NCI-H128 (cell line): ENCODE measurements at regions not wholly inside any gene's neighbourhood (a gene's known extent, or its start where the extent isn't known, plus 50 kb on each side); places are given as distances from the start of the nearest gene placed in this dataset.

Source experiments
- DNase-seq: peaks from one replicate; lab custom pipeline; 2025; ENCODE audit not compliant: unreplicated experiment; lab: John Stamatoyannopoulos, UW

- no peak for DNase-seq
These were observed 492.5 kb upstream of the TGFBR2 start for GRCh38 chr3:30113906-30114305.

GRCh38 chr3:30114918-30115317 lies 491.5 kb upstream of the TGFBR2 start:
- DNase-seq = no peak

- no peak for DNase-seq
These were observed 484.0 kb upstream of the TGFBR2 start for GRCh38 chr3:30122359-30122758.

GRCh38 chr3:30123224-30123623 lies 483.2 kb upstream of the TGFBR2 start:
- no peak for DNase-seq

- no peak for DNase-seq
These were observed 482.6 kb upstream of the TGFBR2 start for GRCh38 chr3:30123755-30124154.

- DNase-seq = no peak
These were observed 481.7 kb upstream of the TGFBR2 start for GRCh38 chr3:30124435-30125370.

GRCh38 chr3:30129765-30130164 lies 476.6 kb upstream of the TGFBR2 start:
- no peak for DNase-seq

GRCh38 chr3:30130391-30130790 lies 476.0 kb upstream of the TGFBR2 start:
- DNase-seq = no peak

- no peak for DNase-seq
These were observed 475.2 kb upstream of the TGFBR2 start for GRCh38 chr3:30131191-30131590.

- no peak for DNase-seq
These were observed 471.2 kb upstream of the TGFBR2 start for GRCh38 chr3:30135190-30135589.

GRCh38 chr3:30139283-30139682 lies 467.1 kb upstream of the TGFBR2 start:
- DNase-seq = no peak

GRCh38 chr3:30140356-30141075 lies 465.9 kb upstream of the TGFBR2 start:
- DNase-seq = no peak

- no peak for DNase-seq
These were observed 465.2 kb upstream of the TGFBR2 start for GRCh38 chr3:30141178-30141581.

- DNase-seq = no peak
These were observed 464.5 kb upstream of the TGFBR2 start for GRCh38 chr3:30141927-30142326.

- DNase-seq = no peak
These were observed 463.5 kb upstream of the TGFBR2 start for GRCh38 chr3:30142946-30143345.

- DNase-seq = no peak
These were observed 461.1 kb upstream of the TGFBR2 start for GRCh38 chr3:30145281-30145680.

- DNase-seq = no peak
These were observed 459.4 kb upstream of the TGFBR2 start for GRCh38 chr3:30146978-30147377.

- no peak for DNase-seq
These were observed 451.5 kb upstream of the TGFBR2 start for GRCh38 chr3:30154853-30155252.

GRCh38 chr3:30155755-30156154 lies 450.6 kb upstream of the TGFBR2 start:
- DNase-seq = no peak

GRCh38 chr3:30156586-30157498 lies 449.6 kb upstream of the TGFBR2 start:
- no peak for DNase-seq

GRCh38 chr3:30161375-30161774 lies 445.0 kb upstream of the TGFBR2 start:
- no peak for DNase-seq
